ENCODE measurements at regions not wholly inside any gene's neighbourhood (a gene's known extent, or its start where the extent isn't known, plus 50 kb on each side); places are given as distances from the start of the nearest gene placed in this dataset.

DNA sequence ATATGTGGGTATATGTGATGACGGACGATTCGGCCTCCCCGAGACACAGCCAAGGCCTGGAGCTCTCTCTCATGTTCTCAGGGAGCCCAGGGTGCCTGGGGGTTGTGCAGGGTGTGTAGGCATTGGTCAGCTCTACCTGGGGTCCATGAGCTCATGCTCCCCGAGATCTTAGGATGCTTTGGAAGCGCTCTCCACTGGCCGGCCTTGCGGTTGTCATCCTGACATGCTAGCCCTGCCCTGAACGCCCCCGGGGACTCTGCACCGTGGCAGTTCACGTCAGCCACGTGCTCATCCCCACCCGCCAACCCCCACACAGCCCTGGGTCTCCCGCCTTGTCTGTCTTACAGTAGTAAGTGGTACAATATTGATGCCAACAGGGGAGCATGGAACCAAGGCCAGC lies 67.8 kb downstream of the RTP5 start:
- TF ChIP-seq, protein P1, sequence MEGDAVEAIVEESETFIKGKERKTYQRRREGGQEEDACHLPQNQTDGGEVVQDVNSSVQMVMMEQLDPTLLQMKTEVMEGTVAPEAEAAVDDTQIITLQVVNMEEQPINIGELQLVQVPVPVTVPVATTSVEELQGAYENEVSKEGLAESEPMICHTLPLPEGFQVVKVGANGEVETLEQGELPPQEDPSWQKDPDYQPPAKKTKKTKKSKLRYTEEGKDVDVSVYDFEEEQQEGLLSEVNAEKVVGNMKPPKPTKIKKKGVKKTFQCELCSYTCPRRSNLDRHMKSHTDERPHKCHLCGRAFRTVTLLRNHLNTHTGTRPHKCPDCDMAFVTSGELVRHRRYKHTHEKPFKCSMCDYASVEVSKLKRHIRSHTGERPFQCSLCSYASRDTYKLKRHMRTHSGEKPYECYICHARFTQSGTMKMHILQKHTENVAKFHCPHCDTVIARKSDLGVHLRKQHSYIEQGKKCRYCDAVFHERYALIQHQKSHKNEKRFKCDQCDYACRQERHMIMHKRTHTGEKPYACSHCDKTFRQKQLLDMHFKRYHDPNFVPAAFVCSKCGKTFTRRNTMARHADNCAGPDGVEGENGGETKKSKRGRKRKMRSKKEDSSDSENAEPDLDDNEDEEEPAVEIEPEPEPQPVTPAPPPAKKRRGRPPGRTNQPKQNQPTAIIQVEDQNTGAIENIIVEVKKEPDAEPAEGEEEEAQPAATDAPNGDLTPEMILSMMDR (IDR thresholded peaks at IDR 0.05 in 8 of 11, conservative IDR thresholded peaks at IDR 0.05 in 3 of 11), result no peak
- TF ChIP-seq POLR2AphosphoS5 (IDR thresholded peaks at IDR 0.05) (no peak), POLR2A (IDR thresholded peaks at IDR 0.05) (no peak)
